ENCODE measurements at regions not wholly inside any gene's neighbourhood (a gene's known extent, or its start where the extent isn't known, plus 50 kb on each side); places are given as distances from the start of the nearest gene placed in this dataset.

GRCh38 chrX:112355931-112356330, 273.4 kb upstream of the TRPC5 start:
- Histone ChIP-seq H2AFZ (ENCODE audit: control insufficient read depth, low read depth, low read length) (no peak overlapping the region), H3K27ac (ENCODE audit: control insufficient read depth, insufficient read depth) (no peak overlapping the region), H3K4me1 (ENCODE audit: control insufficient read depth, insufficient read depth, low read length) (no peaks in the 10 kb centered on the region), H3K9me3 (replicated peaks; ENCODE audit: control insufficient read depth, insufficient read depth, low read length) (no peaks in the 10 kb centered on the region), H3K79me2 (ENCODE audit: control insufficient read depth, insufficient read depth, low read length) (no peaks in the 10 kb centered on the region), H4K20me1 (ENCODE audit: control insufficient read depth, insufficient read depth) (no peaks in the 10 kb centered on the region), H3K36me3 (ENCODE audit: control insufficient read depth in 2 of 2, insufficient read depth in 2 of 2, low read length in 1 of 2) (no peaks in the 10 kb centered on the region), H3K4me3 (no peak overlapping the region), H3K4me2 (ENCODE audit: control insufficient read depth, insufficient read depth) (no peak overlapping the region), H3K9ac (ENCODE audit: control insufficient read depth, insufficient read depth, low read length) (no peak overlapping the region), H3K27me3 (replicated peaks in 1 of 2; ENCODE audit: control insufficient read depth in 2 of 2, insufficient read depth in 2 of 2, low read length in 1 of 2) (no peaks in the 10 kb centered on the region)
- ChIA-PET RAD21 (ENCODE audit: unreplicated experiment) (no interaction called here), SMC1A (ENCODE audit: uncharacterized antibody, unreplicated experiment) (interaction anchor here (1.1 kb wide), 1 partner anchor 16 kb away, joined by 3 read pairs; no protein-coding TSS in a partner anchor), POLR2A (no interaction called here), CTCF (no interaction called here)
- DNase-seq (ENCODE audit: low read depth, low spot score) (no peak), FAIRE-seq (no peak), ATAC-seq (no peak)
- intact Hi-C loops (cut with micrococcal nuclease; ENCODE audit: unreplicated experiment) (no loop called here), in situ Hi-C loops (cut with MboI) (no loop called here)
- BruUV-seq (replicated peaks), result no TSS peak
- no peak for TF ChIP-seq SREBF1 (IDR thresholded peaks at IDR 0.05; ENCODE audit: low read length)
- no peak for TF ChIP-seq RELB (IDR thresholded peaks at IDR 0.05; ENCODE audit: low read depth)
- TF ChIP-seq GABPA (IDR thresholded peaks at IDR 0.05; ENCODE audit: low read depth), result no peak
- TF ChIP-seq NKRF (conservative IDR thresholded peaks at IDR 0.05), result no peak
- TF ChIP-seq CHD1 (IDR thresholded peaks at IDR 0.05; ENCODE audit: low read depth, low read length), result no peak
- no peak for TF ChIP-seq SIN3A (IDR thresholded peaks at IDR 0.05; ENCODE audit: low read depth, low read length)
- WGBS (ENCODE audit: insufficient coverage, insufficient replicate concordance, low lambda C conversion rate, missing lambda C conversion rate), result 0% methylated on average over 2 of the region's 2 CpGs

Measured in GM12878 (cell line).